ENCODE measurements at regions not wholly inside any gene's neighbourhood (a gene's known extent, or its start where the extent isn't known, plus 50 kb on each side); places are given as distances from the start of the nearest gene placed in this dataset.

GRCh38 chr7:21218155-21218554 is 209.7 kb upstream of the SP4 start:
- no peak overlapping the region for H3K4me3 ChIP-seq (ENCODE audit: low read depth, low read length)
- TF ChIP-seq CTCF (conservative IDR thresholded peaks at IDR 0.05; ENCODE audit: low read depth, low read length), result no peak
- DNase-seq (ENCODE audit: low read depth), result no peak

- TF ChIP-seq CTCF (conservative IDR thresholded peaks at IDR 0.05; ENCODE audit: low read depth, low read length), result no peak
- H3K4me3 ChIP-seq (ENCODE audit: low read depth, low read length), result no peak overlapping the region
- no peak for DNase-seq (ENCODE audit: low read depth)
Measured at GRCh38 chr7:21221130-21221529, 206.8 kb upstream of the SP4 start.

DNA sequence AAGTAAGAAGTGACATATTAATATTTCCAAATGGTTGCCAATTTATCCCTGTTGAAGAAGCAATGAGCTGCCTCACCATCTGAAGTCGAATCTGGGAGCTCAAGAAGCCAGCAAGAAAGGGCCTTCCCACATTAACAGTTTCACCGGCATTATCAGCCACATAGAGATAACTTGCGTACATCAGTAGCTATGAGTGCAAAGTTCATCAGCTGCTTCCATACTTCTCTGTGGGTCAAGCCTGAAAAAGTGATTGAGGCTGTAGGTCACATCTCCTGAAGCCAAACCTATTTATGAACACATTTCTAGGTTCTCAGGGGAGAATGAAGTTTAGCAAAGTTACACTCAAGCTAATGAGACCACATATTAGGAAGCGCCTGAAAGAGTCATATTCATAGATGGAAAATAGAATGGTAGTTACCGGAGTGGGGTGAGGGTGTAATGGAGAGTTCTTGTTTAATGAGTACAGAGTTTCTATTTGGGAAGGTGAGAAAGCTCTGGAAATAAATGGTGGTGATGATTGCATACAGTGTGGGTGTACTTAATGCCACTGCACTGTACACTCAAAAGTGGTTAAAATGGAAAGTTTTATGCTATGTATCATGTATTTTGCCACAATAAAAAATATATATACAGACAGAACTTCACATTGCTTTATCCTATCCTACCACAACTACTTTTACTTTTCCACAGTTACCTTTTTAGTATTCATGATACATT is 189.3 kb upstream of the SP4 start:
- DNase-seq (ENCODE audit: low read depth), result no peak
- no peak overlapping the region for H3K4me3 ChIP-seq (ENCODE audit: low read depth, low read length)
- TF ChIP-seq CTCF (conservative IDR thresholded peaks at IDR 0.05; ENCODE audit: low read depth, low read length), result no peak

DNA sequence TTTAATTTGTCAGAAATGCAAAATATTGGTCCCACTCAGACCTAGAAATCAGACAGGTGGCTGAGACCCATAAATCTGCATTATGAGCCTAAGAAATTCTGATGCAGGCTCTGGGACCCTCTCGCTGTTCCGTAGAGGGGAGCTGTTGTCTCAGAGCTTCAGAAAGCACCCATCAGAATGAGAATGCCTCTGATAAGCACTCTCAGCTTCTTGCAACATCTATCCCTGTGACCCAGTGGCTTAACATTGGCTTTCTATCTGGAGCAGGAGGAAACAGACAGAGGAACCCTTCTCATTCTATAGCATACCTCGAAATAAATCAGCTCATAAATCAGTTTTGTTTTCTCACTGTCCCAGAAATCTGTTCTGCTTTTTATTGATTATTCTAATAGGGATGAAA is 184.6 kb upstream of the SP4 start:
- DNase-seq (ENCODE audit: low read depth), result no peak
- no peak for TF ChIP-seq CTCF (conservative IDR thresholded peaks at IDR 0.05; ENCODE audit: low read depth, low read length)
- no peak overlapping the region for H3K4me3 ChIP-seq (ENCODE audit: low read depth, low read length)

- no peak for TF ChIP-seq CTCF (conservative IDR thresholded peaks at IDR 0.05; ENCODE audit: low read depth, low read length)
- H3K4me3 ChIP-seq (ENCODE audit: low read depth, low read length), result no peak overlapping the region
- no peak for DNase-seq (ENCODE audit: low read depth)
Measured at GRCh38 chr7:21251151-21251800, 176.6 kb upstream of the SP4 start.

GRCh38 chr7:21253740-21254687 is 173.9 kb upstream of the SP4 start:
- no peak overlapping the region for H3K4me3 ChIP-seq (ENCODE audit: low read depth, low read length)
- DNase-seq (ENCODE audit: low read depth), result peak; percentile 26
- TF ChIP-seq CTCF (conservative IDR thresholded peaks at IDR 0.05; ENCODE audit: low read depth, low read length), result peak; percentile 88
